ENCODE measurements at regions not wholly inside any gene's neighbourhood (a gene's known extent, or its start where the extent isn't known, plus 50 kb on each side); places are given as distances from the start of the nearest gene placed in this dataset.
A peak's percentile ranks its signal among the peaks of the same experiment; 100 is the strongest.
"Not testable (repeated sequence)": the region's sequence is repeated elsewhere in the genome, so short reads cannot be mapped to it uniquely, and the experiment has no call there.

- peak; percentile 85 for TF ChIP-seq CTCF (IDR thresholded peaks at IDR 0.05; ENCODE audit: borderline replicate concordance, extremely low read depth, low read length, poor library complexity, severe bottlenecking)
- not testable (repeated sequence) for TF ChIP-seq EZH2 (IDR thresholded peaks at IDR 0.05; ENCODE audit: borderline replicate concordance, low read depth, low read length, severe bottlenecking)
Observed at GRCh38 chr16:27605500-27606106, 55.7 kb downstream of the KATNIP start.
